Nephron (organoid): ENCODE measurements at regions not wholly inside any gene's neighbourhood (a gene's known extent, or its start where the extent isn't known, plus 50 kb on each side); places are given as distances from the start of the nearest gene placed in this dataset.
"Not testable (repeated sequence)": the region's sequence is repeated elsewhere in the genome, so short reads cannot be mapped to it uniquely, and the experiment has no call there.

ENCODE experiments used
- H3K27ac Mint-ChIP-seq, 3 experiments: 2 replicates each; pipeline ENCODE4 v1.8.0; 2020; ENCODE audit warnings: mixed read lengths in 3 of 3, mild to moderate bottlenecking in 2 of 3, moderate library complexity in 1 of 3
- H3K27me3 Mint-ChIP-seq: 2 replicates; pipeline ENCODE4 v1.8.0; 2021; ENCODE audit warnings: low read depth, mild to moderate bottlenecking, moderate library complexity, mixed read lengths
- H3K36me3 Mint-ChIP-seq: 2 replicates; pipeline ENCODE4 v1.8.0; 2020; ENCODE audit warnings: low read depth, mixed read lengths
- H3K4me1 Mint-ChIP-seq: 2 replicates; pipeline ENCODE4 v1.8.0; 2020; ENCODE audit warnings: mixed read lengths
- H3K4me3 Mint-ChIP-seq, 3 experiments: 2 replicates each; pipeline ENCODE4 v1.8.0; 2020; ENCODE audit warnings: mild to moderate bottlenecking in 3 of 3, mixed read lengths in 3 of 3, moderate library complexity in 2 of 3
- H3K9me3 Mint-ChIP-seq: 2 replicates; pipeline ENCODE4 v1.8.0; 2020; ENCODE audit warnings: mixed read lengths
- CTCF ChIP-seq, 3 experiments: fragments of 200-600 bp; sonication (generic); IDR thresholded peaks; one replicate each; pipeline ENCODE4 v1.5.0; 2021; ENCODE audit warnings: antibody characterized with exemption in 3 of 3; ENCODE audit not compliant: unreplicated experiment in 3 of 3

DNA sequence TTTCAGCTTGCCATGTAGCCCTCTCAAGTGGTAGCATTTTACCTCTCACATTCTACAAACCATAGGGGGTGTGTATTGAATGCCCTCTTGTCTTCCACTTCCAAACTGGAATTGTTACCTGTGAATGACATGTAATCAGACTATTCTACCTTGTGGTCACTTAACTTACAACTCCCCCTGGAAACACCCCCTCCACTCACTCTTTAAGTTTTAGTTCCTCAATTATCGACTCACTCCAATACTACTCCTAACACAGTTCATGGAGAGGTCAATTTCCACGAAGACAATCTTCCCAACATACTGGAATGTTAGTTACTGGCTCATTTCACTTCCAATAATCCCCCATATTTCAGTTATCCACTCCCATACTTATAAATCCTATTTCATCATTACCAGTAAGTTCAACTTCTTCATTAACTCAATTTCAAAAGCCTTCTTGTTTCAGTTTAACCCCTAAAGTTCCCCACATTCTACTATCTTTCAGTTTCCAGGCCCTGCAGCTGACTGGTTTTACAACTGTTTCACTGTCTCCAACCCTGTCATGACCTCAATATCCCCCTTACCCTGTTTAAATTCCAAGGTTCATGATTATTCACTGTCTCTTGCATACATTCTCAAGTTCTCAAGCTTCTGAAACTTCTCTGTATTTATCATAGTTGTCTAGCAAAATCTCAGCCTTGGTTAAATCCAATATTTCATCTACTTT is 92.5 kb downstream of the C11orf87 start:
- Mint-ChIP-seq H3K27ac (no peak overlapping the region), H3K9me3 (no peaks in the 10 kb centered on the region), H3K27me3 (peaks cover 6% of the 10 kb centered on the region), H3K4me1 (peaks cover 6% of the 10 kb centered on the region), H3K36me3 (no peaks in the 10 kb centered on the region), H3K4me3 (no peak overlapping the region)
- no peak for TF ChIP-seq CTCF (IDR thresholded peaks at IDR 0.05; ENCODE audit: unreplicated experiment in 3 of 3)

GRCh38 chr11:109519253-109519652 is 97.3 kb downstream of the C11orf87 start:
- TF ChIP-seq CTCF (IDR thresholded peaks at IDR 0.05; ENCODE audit: unreplicated experiment in 3 of 3) = no peak
- no peak overlapping the region for H3K4me3 Mint-ChIP-seq
- no peaks in the 10 kb centered on the region for H3K27me3 Mint-ChIP-seq
- H3K36me3 Mint-ChIP-seq = no peaks in the 10 kb centered on the region
- H3K4me1 Mint-ChIP-seq = no peaks in the 10 kb centered on the region
- no peak overlapping the region for H3K27ac Mint-ChIP-seq
- H3K9me3 Mint-ChIP-seq = no peaks in the 10 kb centered on the region

DNA sequence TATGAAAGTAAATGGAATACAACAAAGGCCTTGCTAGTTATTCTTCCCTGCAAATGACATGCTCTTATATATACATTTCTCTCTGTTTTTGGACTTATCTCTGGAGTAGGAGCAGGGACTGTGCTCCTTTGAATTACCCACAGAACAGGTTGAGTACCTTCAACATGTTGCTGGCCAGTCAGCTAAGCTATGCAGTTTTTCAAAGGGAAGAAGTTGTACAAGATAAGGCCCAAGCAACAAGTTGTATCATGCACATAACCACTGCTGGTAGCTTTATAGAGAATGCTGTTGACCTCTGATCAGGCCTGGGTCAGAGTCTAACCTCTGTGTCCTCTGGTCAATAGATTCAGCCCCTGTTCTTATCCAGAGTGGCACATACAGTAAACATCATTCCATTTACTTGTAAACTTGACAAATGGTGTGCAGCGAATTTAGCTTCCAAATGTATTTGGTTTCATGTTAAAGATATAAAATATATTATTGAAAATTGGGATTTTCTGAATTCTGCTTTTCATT is 99.6 kb downstream of the C11orf87 start:
- Mint-ChIP-seq H3K9me3 (no peaks in the 10 kb centered on the region), H3K27me3 (no peaks in the 10 kb centered on the region), H3K27ac (no peak overlapping the region), H3K4me1 (no peaks in the 10 kb centered on the region), H3K4me3 (no peak overlapping the region), H3K36me3 (no peaks in the 10 kb centered on the region)
- TF ChIP-seq CTCF (IDR thresholded peaks at IDR 0.05; ENCODE audit: unreplicated experiment in 3 of 3) = no peak

GRCh38 chr11:109522116-109522755 is 100.2 kb downstream of the C11orf87 start:
- Mint-ChIP-seq H3K4me3 (no peak overlapping the region), H3K27me3 (no peaks in the 10 kb centered on the region), H3K4me1 (no peaks in the 10 kb centered on the region), H3K9me3 (no peaks in the 10 kb centered on the region), H3K36me3 (no peaks in the 10 kb centered on the region), H3K27ac (no peak overlapping the region)
- no peak for TF ChIP-seq CTCF (IDR thresholded peaks at IDR 0.05; ENCODE audit: unreplicated experiment in 3 of 3)

- H3K27ac Mint-ChIP-seq, H3K4me1 Mint-ChIP-seq, H3K36me3 Mint-ChIP-seq, H3K9me3 Mint-ChIP-seq, H3K27me3 Mint-ChIP-seq, H3K4me3 Mint-ChIP-seq: not testable (repeated sequence)
Observed at GRCh38 chr11:109525636-109526035, 103.6 kb downstream of the C11orf87 start.

DNA sequence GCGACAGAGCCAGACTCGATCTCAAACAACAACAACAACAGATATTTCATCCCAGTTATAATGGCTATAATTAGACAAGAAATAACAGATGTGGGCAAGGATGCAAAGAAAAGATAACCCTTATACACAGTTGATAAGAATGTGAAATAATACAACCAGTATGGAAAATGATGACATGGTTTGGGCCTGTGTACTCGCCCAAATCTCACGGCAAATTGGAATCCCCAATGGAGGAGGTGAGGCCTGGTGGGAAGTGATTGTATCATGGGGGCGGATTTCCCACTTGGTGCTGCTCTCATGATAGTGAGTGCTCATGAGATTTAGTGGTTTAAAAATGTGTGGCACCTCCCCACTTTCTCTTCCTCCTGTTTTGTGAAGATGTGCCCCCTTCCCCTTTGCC is 104.1 kb downstream of the C11orf87 start:
- Mint-ChIP-seq H3K36me3 (no peaks in the 10 kb centered on the region), H3K27ac (no peak overlapping the region), H3K4me1 (no peaks in the 10 kb centered on the region), H3K27me3 (no peaks in the 10 kb centered on the region), H3K9me3 (no peaks in the 10 kb centered on the region), H3K4me3 (no peak overlapping the region)
- TF ChIP-seq CTCF (IDR thresholded peaks at IDR 0.05; ENCODE audit: unreplicated experiment in 3 of 3) = no peak
